GM20000 (cell line): ENCODE measurements at regions not wholly inside any gene's neighbourhood (a gene's known extent, or its start where the extent isn't known, plus 50 kb on each side); places are given as distances from the start of the nearest gene placed in this dataset.

Experiments
- DNase-seq: peaks from one replicate; pipeline ENCODE4 v3.0.0; 2012; ENCODE audit warnings: low spot score
- CTCF ChIP-seq: IDR thresholded peaks from 2 replicates; pipeline ENCODE4 v1.5.1; 2012; ENCODE audit warnings: mild to moderate bottlenecking, control low read depth; ENCODE audit errors: extremely low read depth, missing control alignments

GRCh38 chr20:19833395-19833794, 75.3 kb downstream of the RIN2 start:
- no peak for DNase-seq
- no peak for TF ChIP-seq CTCF

- no peak for DNase-seq
- TF ChIP-seq CTCF, result no peak
Measured at GRCh38 chr20:19834287-19834686, 76.2 kb downstream of the RIN2 start.

- TF ChIP-seq CTCF, result no peak
- DNase-seq, result no peak
Measured at GRCh38 chr20:19834783-19835182, 76.7 kb downstream of the RIN2 start.

- no peak for TF ChIP-seq CTCF
- no peak for DNase-seq
Measured at GRCh38 chr20:19835533-19836222, 77.6 kb downstream of the RIN2 start.

- no peak for DNase-seq
- no peak for TF ChIP-seq CTCF
Measured at GRCh38 chr20:19838468-19838867, 80.4 kb downstream of the RIN2 start.

- DNase-seq, result no peak
- no peak for TF ChIP-seq CTCF
Measured at GRCh38 chr20:19839053-19839452, 81.0 kb downstream of the RIN2 start.

- DNase-seq, result no peak
- TF ChIP-seq CTCF, result no peak
Measured at GRCh38 chr20:19840111-19840710, 82.2 kb downstream of the RIN2 start.
